H54 (cell line): ENCODE measurements at regions not wholly inside any gene's neighbourhood (a gene's known extent, or its start where the extent isn't known, plus 50 kb on each side); places are given as distances from the start of the nearest gene placed in this dataset.
"Not testable (repeated sequence)": the region's sequence is repeated elsewhere in the genome, so short reads cannot be mapped to it uniquely, and the experiment has no call there.

Source experiments
- DNase-seq: peaks from one replicate; pipeline ENCODE4 v3.0.0; 2011; ENCODE audit warnings: low spot score, mixed read lengths; ENCODE audit not compliant: insufficient read length
- FAIRE-seq: peaks from 3 replicates; lab custom pipeline; 2011; peaks lifted over from hg19 to GRCh38; lab: Jason Lieb, UNC
- POLR2A ChIP-seq: IDR thresholded peaks from 2 replicates; pipeline ENCODE4 v1.6.1; 2011; ENCODE audit warnings: low read depth, mild to moderate bottlenecking, low read length

- no peak for TF ChIP-seq POLR2A
- DNase-seq (no peak), FAIRE-seq (no peak)
Observed at GRCh38 chr9:124134526-124134925, 123.0 kb downstream of the LHX2 start.

DNA sequence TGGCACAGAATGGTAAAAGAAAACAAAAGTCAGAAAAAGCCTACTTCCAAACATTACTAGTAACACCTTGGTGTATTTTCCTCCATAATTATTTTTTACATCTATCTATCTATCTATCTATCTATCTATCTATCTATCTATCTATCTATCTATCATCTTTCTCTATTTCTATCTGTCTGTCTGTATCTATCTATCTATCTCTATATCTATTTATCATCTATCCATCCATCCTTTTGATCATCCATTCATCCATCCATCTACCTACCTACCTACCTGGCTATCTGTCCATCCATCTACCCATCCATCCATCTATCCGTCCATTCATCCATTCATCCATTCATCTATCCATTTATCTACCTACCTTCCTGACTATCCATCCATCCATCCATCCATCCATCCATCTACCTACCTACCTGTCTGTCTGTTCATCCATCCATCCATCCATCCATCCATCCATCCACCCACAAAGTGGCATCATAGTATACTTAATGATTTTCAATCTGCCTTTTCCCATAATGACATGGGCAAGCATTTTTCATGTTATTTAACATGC, 121.9 kb upstream of the NEK6 start:
- DNase-seq (no peak), FAIRE-seq (no peak)
- TF ChIP-seq POLR2A: no peak

- TF ChIP-seq POLR2A: no peak
- FAIRE-seq (no peak), DNase-seq (no peak)
Observed at GRCh38 chr9:124137009-124137943, 120.5 kb upstream of the NEK6 start.

DNA sequence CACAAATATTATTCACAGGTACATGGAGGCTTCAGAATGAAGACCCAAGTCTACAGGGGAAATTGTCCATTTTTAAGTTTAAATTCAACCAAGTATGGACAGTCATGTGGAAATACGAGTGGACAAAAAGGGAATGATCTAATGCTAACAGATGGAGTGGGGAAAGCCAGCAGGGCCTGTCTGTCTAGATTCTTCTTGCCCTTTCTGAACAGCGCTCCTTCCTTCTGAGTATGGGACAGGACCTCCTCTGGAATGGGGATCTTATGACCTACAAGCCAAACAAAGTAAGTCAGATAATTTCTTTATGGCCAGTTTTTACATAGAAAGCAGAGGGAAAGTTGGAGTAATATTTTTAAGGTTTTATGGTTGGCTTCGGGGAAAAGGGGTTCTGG, 119.8 kb upstream of the NEK6 start:
- DNase-seq (no peak), FAIRE-seq (no peak)
- TF ChIP-seq POLR2A: no peak

DNA sequence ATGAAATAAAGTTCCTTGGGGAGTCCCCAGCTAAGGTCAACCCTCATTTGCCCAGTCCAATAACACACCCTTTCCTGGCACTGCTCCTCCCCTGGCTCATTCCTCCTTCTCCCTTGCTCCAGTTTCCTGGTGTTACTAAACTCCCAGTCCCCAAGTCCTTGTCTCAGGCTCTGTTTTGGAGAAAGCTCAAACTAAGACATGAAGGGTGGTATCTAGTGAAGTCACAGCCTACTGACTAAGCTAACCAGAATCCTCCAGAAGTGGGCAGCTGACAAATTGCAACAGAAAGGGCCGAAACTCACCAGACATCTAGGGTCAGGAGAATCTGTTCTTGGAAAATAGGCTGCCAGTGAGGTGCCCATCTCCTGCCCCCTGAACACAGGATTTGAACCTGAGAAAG, 118.7 kb upstream of the NEK6 start:
- FAIRE-seq: no peak
- TF ChIP-seq POLR2A: no peak
- DNase-seq: no peak

GRCh38 chr9:124140941-124141568, 116.7 kb upstream of the NEK6 start:
- DNase-seq: no peak
- no peak for TF ChIP-seq POLR2A
- FAIRE-seq: no peak

GRCh38 chr9:124144561-124145123, 113.1 kb upstream of the NEK6 start:
- DNase-seq: peak; percentile 65
- FAIRE-seq: not testable (repeated sequence)

GRCh38 chr9:124146031-124146561, 111.7 kb upstream of the NEK6 start:
- no peak for TF ChIP-seq POLR2A
- FAIRE-seq (no peak), DNase-seq (no peak)

- FAIRE-seq (peak; percentile 58), DNase-seq (no peak)
- TF ChIP-seq POLR2A: no peak
Observed at GRCh38 chr9:124149992-124150391, 107.8 kb upstream of the NEK6 start.

DNA sequence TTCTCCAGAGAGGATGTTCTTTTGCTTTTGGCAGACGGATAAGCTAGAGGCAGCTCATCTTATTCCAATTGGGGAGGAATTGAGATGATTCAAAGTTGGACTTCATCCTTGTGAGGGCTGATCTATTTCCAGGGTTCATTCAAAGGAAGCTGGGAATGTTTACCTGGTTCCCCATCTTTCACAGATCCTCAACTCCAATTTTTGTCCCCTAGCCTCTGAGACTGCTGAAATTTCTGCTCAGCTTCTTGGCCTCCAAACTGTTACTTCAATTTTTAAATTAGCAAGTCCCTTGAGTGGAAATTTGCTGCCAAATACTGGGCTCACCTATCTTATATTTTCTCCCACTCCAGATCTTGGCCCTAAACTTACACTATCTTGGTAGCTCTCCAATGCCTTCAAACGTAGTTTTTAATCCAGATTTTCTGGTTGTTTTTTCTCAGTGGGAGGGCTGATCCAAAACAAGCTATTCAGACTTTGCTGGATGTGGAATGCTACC, 93.9 kb upstream of the NEK6 start:
- DNase-seq: no peak
- no peak for TF ChIP-seq POLR2A
- no peak for FAIRE-seq

DNA sequence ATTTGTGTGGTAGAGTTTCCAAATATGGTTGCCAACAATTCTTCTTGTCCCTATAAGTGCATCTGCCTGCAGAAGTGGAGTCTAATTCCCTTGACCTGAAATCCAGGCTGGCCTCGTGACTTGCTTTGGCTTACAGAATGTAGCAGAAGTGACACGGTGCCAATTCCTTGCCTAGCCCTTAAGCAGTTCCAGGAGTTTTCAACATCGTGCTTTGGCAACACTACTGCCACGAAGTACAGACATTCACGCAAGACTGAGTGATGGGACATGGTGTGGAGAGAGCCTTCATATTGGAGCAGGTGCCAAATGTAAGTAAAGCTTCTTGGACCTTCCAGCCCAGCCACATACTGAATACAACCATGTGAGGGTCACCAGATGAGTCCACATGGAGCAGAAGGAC, 92.9 kb upstream of the NEK6 start:
- TF ChIP-seq POLR2A: no peak
- no peak for DNase-seq
- FAIRE-seq: peak; percentile 27

- no peak for DNase-seq
- no peak for TF ChIP-seq POLR2A
- no peak for FAIRE-seq
Observed at GRCh38 chr9:124174433-124174832, 83.3 kb upstream of the NEK6 start.

DNA sequence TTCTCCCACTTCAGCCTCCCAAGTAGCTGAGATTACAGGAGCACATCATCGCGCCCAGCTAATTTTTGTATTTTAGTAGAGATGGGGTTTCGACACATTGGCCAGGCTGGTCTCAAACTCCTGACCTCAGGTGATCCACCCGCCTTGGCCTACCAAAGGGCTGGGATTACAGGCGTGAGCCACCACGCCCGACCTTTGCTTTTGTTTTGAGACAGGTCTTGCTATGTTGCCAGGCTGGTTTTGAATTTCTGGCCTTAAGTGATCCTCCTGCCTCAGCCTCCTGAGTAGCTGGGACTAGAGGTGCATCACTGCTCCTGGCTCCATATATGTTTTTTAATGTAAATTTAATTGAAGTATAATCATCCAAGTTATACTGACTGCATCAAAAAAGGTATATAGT, 80.2 kb upstream of the NEK6 start:
- not testable (repeated sequence) for DNase-seq, FAIRE-seq
